HCT116 (cell line): ENCODE measurements at regions not wholly inside any gene's neighbourhood (a gene's known extent, or its start where the extent isn't known, plus 50 kb on each side); places are given as distances from the start of the nearest gene placed in this dataset.
A peak's percentile ranks its signal among the peaks of the same experiment; 100 is the strongest.
"Not testable (repeated sequence)": the region's sequence is repeated elsewhere in the genome, so short reads cannot be mapped to it uniquely, and the experiment has no call there.

Experiments used
- ATAC-seq: fragments of 200-7000 bp; cut with Tn5 transposase; 2 replicates; pipeline ENCODE4 v1.9.1; 2020; ENCODE audit warnings: mild to moderate bottlenecking, moderate library complexity
- BruUV-seq: library from RNA; stranded (reverse); fragments of 400-500 nt; replicated peaks from 2 replicates; lab custom pipeline; 2021; lab: Mats Ljungman, UMichigan
- CTCF ChIA-PET: fragments of 300-600 bp; sonication (Branson Sonifier 250); formaldehyde crosslinking; loops from one replicate; lab custom pipeline; 2021; ENCODE audit warnings: antibody characterized with exemption; lab: Charles Lee
- POLR2A ChIA-PET: fragments of 300-600, 350-600 bp; sonication (Branson Sonifier 250); formaldehyde crosslinking; loops from one replicate; lab custom pipeline; 2021; ENCODE audit warnings: antibody characterized with exemption; lab: Charles Lee
- RAD21 ChIA-PET, 2 experiments: fragments of 300-600 bp; sonication (Branson Sonifier 250); formaldehyde crosslinking; loops; one replicate each; lab custom pipeline; 2023; ENCODE audit warnings: low total read pairs in 2 of 2; ENCODE audit not compliant: uncharacterized antibody in 2 of 2, unreplicated experiment in 2 of 2, low non-redundant PET in 1 of 2; lab: Charles Lee
- DNase-seq: peaks from one replicate; pipeline ENCODE4 v3.0.0-alpha.2; 2010; ENCODE audit warnings: low read depth, low spot score
- H2AFZ ChIP-seq: fragments of 200-600 bp; shearing (Covaris generic), sonication (generic); 2 replicates; pipeline ENCODE4 v1.6.1; 2017; ENCODE audit warnings: low read depth, mixed run types, mixed read lengths, antibody characterized with exemption, low read length; ENCODE audit not compliant: poor library complexity, severe bottlenecking
- H3K27ac ChIP-seq: 2 replicates; pipeline ENCODE4 v1.5.1; 2012; ENCODE audit warnings: low read depth, low read length
- H3K27me3 ChIP-seq: fragments of 200-600 bp; sonication (generic); 2 replicates; pipeline ENCODE4 v1.6.1; 2016; ENCODE audit warnings: mixed run types, low read length, mixed read lengths; ENCODE audit not compliant: insufficient read depth
- H3K36me3 ChIP-seq, 2 experiments: fragments of 200-500 bp in 1 of 2; fragments of 200-600 bp in 1 of 2; sonication (Bioruptor generic) in 1 of 2; sonication (generic) in 1 of 2; 2 replicates each; pipeline versions ENCODE4 v1.5.1 to v1.6.1; 2014 to 2016; ENCODE audit warnings: low read length in 2 of 2, inconsistent platforms in 1 of 2, mixed read lengths in 1 of 2, mixed run types in 1 of 2; ENCODE audit not compliant: insufficient read depth in 2 of 2, control insufficient read depth in 1 of 2
- H3K4me1 ChIP-seq, 2 experiments: fragments of 200-600 bp in 1 of 2; sonication (generic) in 1 of 2; 2 replicates each; pipeline versions ENCODE4 v1.5.1 to v1.6.1; 2012 to 2017; ENCODE audit warnings: low read length in 2 of 2, inconsistent platforms in 1 of 2, mild to moderate bottlenecking in 1 of 2, mixed read lengths in 1 of 2, mixed run types in 1 of 2, moderate library complexity in 1 of 2; ENCODE audit not compliant: insufficient read depth in 2 of 2, control insufficient read depth in 1 of 2
- H3K4me2 ChIP-seq: fragments of 200-600 bp; sonication (generic); 2 replicates; pipeline ENCODE4 v1.6.1; 2017; ENCODE audit warnings: mixed run types, low read length, mixed read lengths
- H3K4me3 ChIP-seq, 2 experiments: fragments of 200-600 bp in 1 of 2; sonication (generic) in 1 of 2; replicated peaks in 1 of 2; 2 replicates each; pipeline ENCODE4 v1.5.1; 2011 to 2016; ENCODE audit warnings: low read length in 2 of 2, control low read depth in 1 of 2, low read depth in 1 of 2, mild to moderate bottlenecking in 1 of 2, mixed read lengths in 1 of 2, mixed run types in 1 of 2
- H3K79me2 ChIP-seq: fragments of 200-600 bp; sonication (generic); 2 replicates; pipeline ENCODE4 v1.6.1; 2017; ENCODE audit warnings: mild to moderate bottlenecking, mixed run types, low read length, moderate library complexity, mixed read lengths; ENCODE audit not compliant: insufficient read depth
- H3K9ac ChIP-seq: fragments of 200-600 bp; sonication (generic); 2 replicates; pipeline ENCODE4 v1.6.1; 2016; ENCODE audit warnings: low read length, mixed read lengths
- H3K9me2 ChIP-seq: fragments of 200-600 bp; sonication (generic), shearing (Covaris generic); 2 replicates; pipeline ENCODE4 v1.6.1; 2017; ENCODE audit warnings: mixed run types, mild to moderate bottlenecking, moderate library complexity; ENCODE audit not compliant: insufficient read depth
- H3K9me3 ChIP-seq, 2 experiments: fragments of 200-500 bp in 1 of 2; fragments of 200-600 bp in 1 of 2; sonication (Bioruptor generic) in 1 of 2; sonication (generic) in 1 of 2; 2 replicates each; pipeline ENCODE4 v1.6.1; 2014 to 2017; ENCODE audit warnings: low read length in 2 of 2, mixed read lengths in 2 of 2, inconsistent platforms in 1 of 2, low read depth in 1 of 2, mild to moderate bottlenecking in 1 of 2, mixed run types in 1 of 2, moderate library complexity in 1 of 2; ENCODE audit not compliant: control insufficient read depth in 1 of 2, insufficient read depth in 1 of 2
- H4K20me1 ChIP-seq: fragments of 200-600 bp; sonication (generic), shearing (Covaris generic); 2 replicates; pipeline ENCODE4 v1.6.1; 2017; ENCODE audit warnings: mixed run types, mild to moderate bottlenecking, moderate library complexity; ENCODE audit not compliant: insufficient read depth
- CTCF ChIP-seq, 3 experiments: fragments of 200-600 bp in 1 of 3; sonication (generic) in 1 of 3; IDR thresholded peaks in 2 of 3; conservative IDR thresholded peaks in 1 of 3; 2 replicates each; pipeline ENCODE4 v1.5.1; 2012 to 2017; ENCODE audit warnings: low read depth in 2 of 3, low read length in 2 of 3, antibody characterized with exemption in 1 of 3, borderline replicate concordance in 1 of 3, control low read depth in 1 of 3, mild to moderate bottlenecking in 1 of 3, mixed read lengths in 1 of 3, mixed run types in 1 of 3, moderate library complexity in 1 of 3; ENCODE audit not compliant: insufficient read depth in 1 of 3
- POLR2A ChIP-seq: IDR thresholded peaks from 2 replicates; pipeline ENCODE4 v1.7.0; 2011; ENCODE audit warnings: borderline replicate concordance; ENCODE audit not compliant: insufficient read depth, insufficient read length; ENCODE audit errors: extremely low read depth
- RAD21 ChIP-seq: IDR thresholded peaks from 2 replicates; pipeline ENCODE4 v1.6.1; 2012; ENCODE audit warnings: low read depth, mild to moderate bottlenecking
- SP1 ChIP-seq: IDR thresholded peaks from 2 replicates; pipeline ENCODE4 v1.6.1; 2012; ENCODE audit warnings: low read depth
- SRF ChIP-seq: IDR thresholded peaks from 2 replicates; pipeline ENCODE4 v1.6.1; 2012; ENCODE audit warnings: low read depth
- ZFX ChIP-seq: fragments of 450-650 bp; IDR thresholded peaks from 2 replicates; pipeline ENCODE4 v1.6.1; 2017
- intact Hi-C: fragments of 100-400 bp; cut with micrococcal nuclease; formaldehyde crosslinking; loops from 2 replicates; pipeline ENCODE4 v1.10.0; 2022

DNA sequence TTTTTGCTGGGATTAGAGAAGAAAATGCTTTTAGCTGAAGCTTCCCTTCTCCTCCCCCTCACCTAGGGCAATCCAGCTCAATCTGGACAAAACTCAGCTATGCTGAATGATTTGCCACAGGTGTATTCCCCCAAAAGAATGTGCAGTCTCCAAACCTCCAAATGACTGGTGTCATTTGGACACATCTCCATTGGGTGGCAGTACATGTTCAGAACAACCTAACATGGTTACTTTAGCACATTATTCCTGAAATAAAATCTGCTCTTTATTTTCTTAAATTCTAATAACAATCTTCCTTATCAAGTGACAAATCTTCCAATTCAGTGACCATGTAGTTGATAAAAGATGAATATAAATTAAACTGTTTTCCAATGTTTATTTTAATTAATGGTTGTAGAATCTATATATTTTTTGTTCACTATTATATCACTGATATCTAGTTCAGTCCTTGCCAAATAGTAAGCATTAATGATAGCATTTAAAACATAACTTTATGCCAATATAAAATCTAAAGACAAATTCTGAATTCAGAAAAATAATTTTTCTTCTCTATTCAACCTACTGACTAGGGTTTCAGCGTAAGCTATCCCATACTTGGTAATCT, 61.3 kb upstream of the MOCS2 start:
- peak; percentile 32 for DNase-seq
- TF ChIP-seq SP1: no peak
- TF ChIP-seq RAD21: peak; percentile 76
- TF ChIP-seq POLR2A: no peak
- no peak for TF ChIP-seq ZFX
- 0 out of 2 replicates have a peak, but pooled peaks have one; percentile 16 for TF ChIP-seq SRF
- TF ChIP-seq CTCF (IDR thresholded peaks at IDR 0.05 in 2 of 3, conservative IDR thresholded peaks at IDR 0.05 in 1 of 3; ENCODE audit: borderline replicate concordance in 1 of 3, insufficient read depth in 1 of 3, low read depth in 2 of 3, low read length in 2 of 3): peak; percentile 54 to 74 (median 57); a peak in 5 of 6 replicates
- Histone ChIP-seq H3K9ac (no peak overlapping the region), H2AFZ (no peak overlapping the region), H3K79me2 (no peaks in the 10 kb centered on the region), H3K36me3 (no peaks in the 10 kb centered on the region), H3K9me2 (no peaks in the 10 kb centered on the region), H3K4me1 (no peaks in the 10 kb centered on the region), H3K27ac (no peak overlapping the region), H3K9me3 (no peaks in the 10 kb centered on the region), H3K4me3 (no peak overlapping the region), H4K20me1 (no peaks in the 10 kb centered on the region), H3K4me2 (no peak overlapping the region), H3K27me3 (no peaks in the 10 kb centered on the region)
- intact Hi-C loops: loop anchor here (2.0 to 5.0 kb wide), 3 partner anchors 260 to 1061 kb away; no protein-coding TSS in a partner anchor
- CTCF ChIA-PET: interaction anchor here (0.6 to 1.6 kb wide), 4 partner anchors 21 to 1064 kb away, joined by 3 to 6 read pairs (median 4); no protein-coding TSS in a partner anchor
- RAD21 ChIA-PET: no interaction called here
- ATAC-seq: peak; percentile 83
- BruUV-seq: no TSS peak
- POLR2A ChIA-PET: no interaction called here

GRCh38 chr5:53172073-53172472, 62.5 kb upstream of the MOCS2 start:
- H3K79me2 ChIP-seq, H3K27ac ChIP-seq, H3K4me2 ChIP-seq, BruUV-seq, H3K4me1 ChIP-seq, ATAC-seq, H3K36me3 ChIP-seq, H2AFZ ChIP-seq, DNase-seq, H4K20me1 ChIP-seq, H3K27me3 ChIP-seq, H3K9me2 ChIP-seq, H3K9me3 ChIP-seq, POLR2A ChIA-PET, H3K9ac ChIP-seq, RAD21 ChIA-PET, H3K4me3 ChIP-seq: not testable (repeated sequence)
- CTCF ChIA-PET: interaction anchor here (0.7 kb wide), 1 partner anchor 1062 kb away, joined by 3 read pairs; no protein-coding TSS in a partner anchor
- intact Hi-C loops: loop anchor here (5.0 kb wide), 1 partner anchor 1060 kb away; no protein-coding TSS in a partner anchor
